Thyroid gland (tissue), 4 donors: ENCODE measurements at regions not wholly inside any gene's neighbourhood (a gene's known extent, or its start where the extent isn't known, plus 50 kb on each side); places are given as distances from the start of the nearest gene placed in this dataset.

Experiments used
- DNase-seq, 2 donors: peaks; one replicate each; pipeline ENCODE4 v3.0.0-alpha.2; 2019
- H3K27ac ChIP-seq, 3 donors: fragments of 200-600 bp; sonication (generic); 1 replicate in 2 of 3; 2 replicates in 1 of 3; pipeline ENCODE4 v1.5.1; 2016 to 2019; ENCODE audit warnings: mild to moderate bottlenecking in 1 of 3, moderate library complexity in 1 of 3
- H3K27me3 ChIP-seq: fragments of 200-600 bp; sonication (generic); one replicate; pipeline ENCODE4 v1.5.1; 2019
- H3K36me3 ChIP-seq, 2 donors: fragments of 200-600 bp; sonication (generic); one replicate each; pipeline ENCODE4 v1.5.1; 2016 to 2019
- H3K4me1 ChIP-seq, 2 donors: fragments of 200-600 bp; sonication (generic); one replicate each; pipeline ENCODE4 v1.5.1; 2017 to 2019
- H3K4me3 ChIP-seq, 3 donors: fragments of 200-600 bp; sonication (generic); replicated peaks in 1 of 3; 1 replicate in 2 of 3; 2 replicates in 1 of 3; pipeline ENCODE4 v1.5.1; 2016; ENCODE audit warnings: mild to moderate bottlenecking in 1 of 3
- H3K9me3 ChIP-seq: fragments of 200-600 bp; sonication (generic); one replicate; pipeline ENCODE4 v1.5.1; 2017
- CTCF ChIP-seq, 6 experiments: fragments of 200-600 bp in 3 of 6; fragments of 450-650 bp in 3 of 6; sonication (generic) in 3 of 6; IDR thresholded peaks; one replicate each; pipeline ENCODE4 v1.5.1; 2016 to 2019; ENCODE audit warnings: antibody characterized with exemption in 6 of 6, mild to moderate bottlenecking in 2 of 6, inconsistent platforms in 1 of 6, moderate library complexity in 1 of 6
- POLR2A ChIP-seq, 2 donors: fragments of 450-650 bp; IDR thresholded peaks; one replicate each; pipeline ENCODE4 v1.6.1; 2017; ENCODE audit warnings: antibody characterized with exemption in 2 of 2, mild to moderate bottlenecking in 2 of 2, moderate library complexity in 1 of 2
- WGBS, 2 donors: methylation state at CpG; one replicate each; pipeline ENCODE4 v1.1.5; 2017; 5-methylcytosine and 5-hydroxymethylcytosine counted together
- intact Hi-C: fragments of 100-400 bp; cut with DNase I; formaldehyde crosslinking; loops from one replicate; pipeline ENCODE4 v1.15.1; 2023

DNA sequence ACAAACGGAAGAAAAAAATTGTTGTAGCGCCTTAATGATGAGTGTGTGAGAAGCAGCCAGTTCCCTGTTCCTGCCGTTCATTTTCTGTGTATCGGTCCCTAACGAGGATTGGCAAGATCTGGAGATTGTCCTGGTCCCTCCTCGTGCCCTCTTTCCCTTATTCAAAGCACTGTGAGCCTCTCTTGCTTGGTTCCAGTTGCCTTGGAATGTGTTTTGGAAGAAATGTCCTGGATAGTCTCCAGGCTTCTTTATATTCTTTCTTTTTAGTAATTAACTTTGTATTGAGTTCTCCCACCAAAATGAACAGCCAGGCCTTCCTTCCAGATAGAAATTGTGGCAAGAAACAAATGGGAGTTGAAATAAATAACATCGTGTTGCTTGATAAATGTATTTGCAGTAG, 348.3 kb downstream of the CDH26 start:
- no peaks in the 10 kb centered on the region for H3K4me1 ChIP-seq
- no peaks in the 10 kb centered on the region for H3K36me3 ChIP-seq
- 67 to 68% methylated on average over 7 of the region's 7 CpGs for WGBS, 2 donors
- no peaks in the 10 kb centered on the region for H3K9me3 ChIP-seq
- DNase-seq, result no peak
- intact Hi-C loops, result no loop called here
- TF ChIP-seq POLR2A (IDR thresholded peaks at IDR 0.05) (no peak), CTCF (IDR thresholded peaks at IDR 0.05) (no peak)
- H3K4me3 ChIP-seq, result no peak overlapping the region
- no peaks in the 10 kb centered on the region for H3K27me3 ChIP-seq
- no peak overlapping the region for H3K27ac ChIP-seq

GRCh38 chr20:60310560-60311349, 352.5 kb downstream of the CDH26 start:
- WGBS, 2 donors, result 75 to 76% methylated on average over 13 of the region's 13 CpGs
- no peaks in the 10 kb centered on the region for H3K4me1 ChIP-seq
- no peak overlapping the region for H3K4me3 ChIP-seq
- TF ChIP-seq POLR2A (IDR thresholded peaks at IDR 0.05) (no peak), CTCF (IDR thresholded peaks at IDR 0.05) (no peak)
- no peaks in the 10 kb centered on the region for H3K9me3 ChIP-seq
- H3K27ac ChIP-seq, result no peak overlapping the region
- intact Hi-C loops, result no loop called here
- no peaks in the 10 kb centered on the region for H3K36me3 ChIP-seq
- H3K27me3 ChIP-seq, result no peaks in the 10 kb centered on the region
- no peak for DNase-seq

- no peak for DNase-seq
- 92 to 97% methylated on average over 9 of the region's 9 CpGs for WGBS, 2 donors
- Histone ChIP-seq H3K27ac (no peak overlapping the region), H3K9me3 (no peaks in the 10 kb centered on the region), H3K4me1 (no peaks in the 10 kb centered on the region), H3K27me3 (no peaks in the 10 kb centered on the region), H3K4me3 (no peak overlapping the region), H3K36me3 (no peaks in the 10 kb centered on the region)
- TF ChIP-seq POLR2A (IDR thresholded peaks at IDR 0.05) (no peak), CTCF (IDR thresholded peaks at IDR 0.05) (no peak)
- intact Hi-C loops, result no loop called here
These were observed 355.0 kb downstream of the CDH26 start for GRCh38 chr20:60313191-60313590.

DNA sequence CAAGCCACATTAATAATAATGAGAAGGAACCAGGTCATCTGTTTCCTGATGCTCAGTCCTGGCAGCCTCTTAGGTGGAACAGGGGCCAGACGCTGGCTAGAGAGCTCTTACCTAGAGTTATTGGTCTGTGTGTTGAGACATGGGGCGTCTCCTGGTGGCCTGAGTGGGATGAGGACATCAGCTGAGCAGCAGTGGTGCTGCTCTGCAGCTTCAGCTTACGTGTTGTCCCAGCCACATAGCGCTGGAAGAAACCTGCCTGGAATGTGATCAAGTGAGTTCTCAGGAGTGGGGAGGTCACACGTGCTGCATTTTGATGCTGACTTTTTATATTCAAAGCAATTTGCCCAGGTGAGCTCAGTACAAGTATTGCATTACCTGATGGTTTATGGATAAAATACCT, 355.4 kb downstream of the CDH26 start:
- H3K4me1 ChIP-seq, result no peaks in the 10 kb centered on the region
- TF ChIP-seq CTCF (IDR thresholded peaks at IDR 0.05), result no peak
- H3K36me3 ChIP-seq, result no peaks in the 10 kb centered on the region
- no peaks in the 10 kb centered on the region for H3K9me3 ChIP-seq
- no peaks in the 10 kb centered on the region for H3K27me3 ChIP-seq
- no peak overlapping the region for H3K27ac ChIP-seq
- intact Hi-C loops, result no loop called here
- no peak overlapping the region for H3K4me3 ChIP-seq
- 38 to 46% methylated on average over 5 of the region's 5 CpGs for WGBS, 2 donors
- peak in 1 of 2 donors; percentile 29 for DNase-seq

GRCh38 chr20:60314727-60315126, 356.5 kb downstream of the CDH26 start:
- TF ChIP-seq CTCF (IDR thresholded peaks at IDR 0.05), result no peak
- TF ChIP-seq POLR2A (IDR thresholded peaks at IDR 0.05), result no peak
- no peak overlapping the region for H3K27ac ChIP-seq
- no peaks in the 10 kb centered on the region for H3K36me3 ChIP-seq
- intact Hi-C loops, result no loop called here
- 91 to 92% methylated on average over 3 of the region's 3 CpGs for WGBS, 2 donors
- H3K27me3 ChIP-seq, result no peaks in the 10 kb centered on the region
- no peak overlapping the region for H3K4me3 ChIP-seq
- H3K9me3 ChIP-seq, result no peaks in the 10 kb centered on the region
- no peaks in the 10 kb centered on the region for H3K4me1 ChIP-seq
- no peak for DNase-seq
